Activated CD4-positive, alpha-beta memory T cell treated with anti-CD3 and anti-CD28 coated beads for 36 hours (primary cell): ENCODE measurements at regions not wholly inside any gene's neighbourhood (a gene's known extent, or its start where the extent isn't known, plus 50 kb on each side); places are given as distances from the start of the nearest gene placed in this dataset.
"Not testable (repeated sequence)": the region's sequence is repeated elsewhere in the genome, so short reads cannot be mapped to it uniquely, and the experiment has no call there.

ENCODE experiments used
- CTCF ChIA-PET: fragments of 350-600 bp; sonication (Branson Sonifier 250); formaldehyde crosslinking; loops from one replicate; lab custom pipeline; 2021; ENCODE audit warnings: antibody characterized with exemption, inconsistent platforms; lab: Charles Lee
- POLR2A ChIA-PET: fragments of 350-600 bp; sonication (Branson Sonifier 250); formaldehyde crosslinking; loops from one replicate; lab custom pipeline; 2021; ENCODE audit warnings: antibody characterized with exemption; lab: Charles Lee
- DNase-seq: peaks from one replicate; pipeline ENCODE4 v3.0.0-alpha.2; 2020
- H3K27ac Mint-ChIP-seq: one replicate; pipeline ENCODE4 v1.8.0; 2021; ENCODE audit warnings: mixed read lengths
- H3K27me3 Mint-ChIP-seq: one replicate; pipeline ENCODE4 v1.8.0; 2021; ENCODE audit warnings: mixed read lengths
- H3K36me3 Mint-ChIP-seq: one replicate; pipeline ENCODE4 v1.8.0; 2021; ENCODE audit warnings: mixed read lengths
- H3K4me1 Mint-ChIP-seq: one replicate; pipeline ENCODE4 v1.8.0; 2021; ENCODE audit warnings: low read depth, mixed read lengths
- H3K4me3 Mint-ChIP-seq: one replicate; pipeline ENCODE4 v1.8.0; 2021; ENCODE audit warnings: mild to moderate bottlenecking, mixed read lengths
- H3K9me3 Mint-ChIP-seq: one replicate; pipeline ENCODE4 v1.8.0; 2021; ENCODE audit warnings: mixed read lengths
- intact Hi-C: fragments of 100-400 bp; cut with micrococcal nuclease; formaldehyde crosslinking; loops from one replicate; pipeline ENCODE4 v1.15.1; 2023

GRCh38 chr21:9772348-9772672 lies 749.1 kb upstream of the TPTE start:
- POLR2A ChIA-PET, result no interaction called here
- no peaks in the 10 kb centered on the region for H3K4me1 Mint-ChIP-seq
- intact Hi-C loops, result no loop called here
- H3K9me3 Mint-ChIP-seq, result peaks cover 20% of the 10 kb centered on the region
- no peaks in the 10 kb centered on the region for H3K27me3 Mint-ChIP-seq
- no peak for DNase-seq
- no peak overlapping the region for H3K4me3 Mint-ChIP-seq
- CTCF ChIA-PET, result no interaction called here
- peaks cover 2% of the 10 kb centered on the region for H3K36me3 Mint-ChIP-seq
- no peak overlapping the region for H3K27ac Mint-ChIP-seq

- POLR2A ChIA-PET, result not testable (repeated sequence)
These were observed 748.4 kb upstream of the TPTE start for GRCh38 chr21:9772877-9773420.

GRCh38 chr21:9774347-9774746 lies 747.0 kb upstream of the TPTE start:
- DNase-seq, result no peak
- intact Hi-C loops, result no loop called here
- ChIA-PET POLR2A (no interaction called here), CTCF (no interaction called here)
- Mint-ChIP-seq H3K27me3 (no peaks in the 10 kb centered on the region), H3K27ac (no peak overlapping the region), H3K36me3 (peaks cover 2% of the 10 kb centered on the region), H3K4me3 (no peak overlapping the region), H3K4me1 (no peaks in the 10 kb centered on the region), H3K9me3 (peaks cover 29% of the 10 kb centered on the region)

More at GRCh38 chr21:9772877-9773420, 748.4 kb upstream of the TPTE start:
- H3K36me3 Mint-ChIP-seq, DNase-seq, H3K4me1 Mint-ChIP-seq, CTCF ChIA-PET, intact Hi-C loops, H3K27ac Mint-ChIP-seq, H3K27me3 Mint-ChIP-seq, H3K4me3 Mint-ChIP-seq: not testable (repeated sequence)
- peaks cover 24% of the 10 kb centered on the region for H3K9me3 Mint-ChIP-seq

- H3K9me3 Mint-ChIP-seq, result peaks cover 31% of the 10 kb centered on the region
- H3K4me3 Mint-ChIP-seq, CTCF ChIA-PET, H3K27ac Mint-ChIP-seq, DNase-seq, H3K27me3 Mint-ChIP-seq, POLR2A ChIA-PET, H3K36me3 Mint-ChIP-seq, H3K4me1 Mint-ChIP-seq, intact Hi-C loops: not testable (repeated sequence)
These were observed 746.3 kb upstream of the TPTE start for GRCh38 chr21:9774901-9775593.

GRCh38 chr21:9775877-9776276 lies 745.5 kb upstream of the TPTE start:
- H3K27ac Mint-ChIP-seq, DNase-seq, CTCF ChIA-PET, H3K27me3 Mint-ChIP-seq, H3K4me3 Mint-ChIP-seq, H3K4me1 Mint-ChIP-seq, H3K36me3 Mint-ChIP-seq, intact Hi-C loops, POLR2A ChIA-PET: not testable (repeated sequence)
- peaks cover 35% of the 10 kb centered on the region for H3K9me3 Mint-ChIP-seq

GRCh38 chr21:9776286-9777020 lies 744.9 kb upstream of the TPTE start:
- CTCF ChIA-PET, intact Hi-C loops: not testable (repeated sequence)
- H3K9me3 Mint-ChIP-seq, result peaks cover 38% of the 10 kb centered on the region

GRCh38 chr21:9778541-9778940 lies 742.8 kb upstream of the TPTE start:
- H3K4me3 Mint-ChIP-seq, POLR2A ChIA-PET, H3K4me1 Mint-ChIP-seq, H3K27ac Mint-ChIP-seq, H3K36me3 Mint-ChIP-seq, intact Hi-C loops, CTCF ChIA-PET, DNase-seq, H3K27me3 Mint-ChIP-seq: not testable (repeated sequence)
- H3K9me3 Mint-ChIP-seq, result peaks cover 50% of the 10 kb centered on the region

More at GRCh38 chr21:9776286-9777020, 744.9 kb upstream of the TPTE start:
- POLR2A ChIA-PET, H3K36me3 Mint-ChIP-seq, H3K4me1 Mint-ChIP-seq, H3K27ac Mint-ChIP-seq, H3K4me3 Mint-ChIP-seq, DNase-seq, H3K27me3 Mint-ChIP-seq: not testable (repeated sequence)

GRCh38 chr21:9780441-9780937 lies 740.9 kb upstream of the TPTE start:
- Mint-ChIP-seq H3K27me3 (no peaks in the 10 kb centered on the region), H3K4me1 (no peaks in the 10 kb centered on the region), H3K27ac (no peak overlapping the region), H3K4me3 (no peak overlapping the region), H3K36me3 (peaks cover under 1% of the 10 kb centered on the region), H3K9me3 (peaks cover 44% of the 10 kb centered on the region)
- DNase-seq, result no peak
- intact Hi-C loops, result no loop called here
- CTCF ChIA-PET, result no interaction called here
- POLR2A ChIA-PET, result no interaction called here

GRCh38 chr21:9783587-9783986 lies 737.8 kb upstream of the TPTE start:
- H3K27me3 Mint-ChIP-seq, H3K27ac Mint-ChIP-seq, H3K4me3 Mint-ChIP-seq, POLR2A ChIA-PET, DNase-seq, CTCF ChIA-PET, H3K4me1 Mint-ChIP-seq, intact Hi-C loops, H3K36me3 Mint-ChIP-seq: not testable (repeated sequence)
- H3K9me3 Mint-ChIP-seq, result peaks cover 43% of the 10 kb centered on the region

GRCh38 chr21:9784201-9784600 lies 737.2 kb upstream of the TPTE start:
- H3K27ac Mint-ChIP-seq, H3K27me3 Mint-ChIP-seq, POLR2A ChIA-PET, DNase-seq, intact Hi-C loops, H3K4me1 Mint-ChIP-seq, H3K36me3 Mint-ChIP-seq, H3K4me3 Mint-ChIP-seq, CTCF ChIA-PET: not testable (repeated sequence)
- peaks cover 45% of the 10 kb centered on the region for H3K9me3 Mint-ChIP-seq

GRCh38 chr21:9786092-9786491 lies 735.3 kb upstream of the TPTE start:
- peaks cover 39% of the 10 kb centered on the region for H3K9me3 Mint-ChIP-seq
- DNase-seq, intact Hi-C loops, H3K4me1 Mint-ChIP-seq, H3K27me3 Mint-ChIP-seq, H3K4me3 Mint-ChIP-seq, H3K36me3 Mint-ChIP-seq, POLR2A ChIA-PET, CTCF ChIA-PET, H3K27ac Mint-ChIP-seq: not testable (repeated sequence)

GRCh38 chr21:9788281-9788680 lies 733.1 kb upstream of the TPTE start:
- H3K27me3 Mint-ChIP-seq, DNase-seq, CTCF ChIA-PET, H3K27ac Mint-ChIP-seq, POLR2A ChIA-PET, H3K36me3 Mint-ChIP-seq, H3K4me1 Mint-ChIP-seq, H3K4me3 Mint-ChIP-seq, intact Hi-C loops: not testable (repeated sequence)
- peaks cover 40% of the 10 kb centered on the region for H3K9me3 Mint-ChIP-seq
